ENCODE measurements at regions not wholly inside any gene's neighbourhood (a gene's known extent, or its start where the extent isn't known, plus 50 kb on each side); places are given as distances from the start of the nearest gene placed in this dataset.

DNA sequence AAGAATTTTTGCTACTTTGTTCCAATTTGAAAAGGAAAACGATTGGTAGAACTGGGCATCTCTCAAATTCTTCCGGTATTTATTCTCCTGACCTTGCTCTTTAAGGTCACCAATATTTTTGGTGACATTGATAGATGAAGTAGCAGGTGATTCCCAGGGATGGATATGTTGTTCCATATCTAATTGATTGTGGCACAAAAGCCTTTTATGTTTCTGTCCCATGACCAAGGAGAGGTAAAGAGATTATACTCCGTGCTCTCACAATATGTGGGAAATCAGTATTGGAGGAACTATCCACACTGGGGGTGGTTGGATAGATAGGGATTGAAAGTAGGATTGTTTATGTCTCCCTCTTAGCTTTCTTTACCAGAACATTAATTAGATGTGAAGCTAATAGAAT lies 61.7 kb upstream of the LRIG3 start:
- TF ChIP-seq CTCF (IDR thresholded peaks at IDR 0.05; ENCODE audit: low read length) (no peak), EZH2 (IDR thresholded peaks at IDR 0.05; ENCODE audit: borderline replicate concordance, low read length) (no peak)

All from OCI-LY1 (cell line).